ENCODE measurements at regions not wholly inside any gene's neighbourhood (a gene's known extent, or its start where the extent isn't known, plus 50 kb on each side); places are given as distances from the start of the nearest gene placed in this dataset.

- no peaks in the 10 kb centered on the region for H3K79me2 ChIP-seq (ENCODE audit: control insufficient read depth, insufficient read depth, low read length)
- ChIA-PET POLR2A (no interaction called here), RAD21 (ENCODE audit: unreplicated experiment) (no interaction called here), SMC1A (ENCODE audit: uncharacterized antibody, unreplicated experiment) (interaction anchor here (0.6 to 1.0 kb wide), 2 partner anchors 71 to 185 kb away, joined by 3 read pairs; no protein-coding TSS in a partner anchor), CTCF (interaction anchor here (1.2 kb wide), 1 partner anchor 23 kb away, joined by 3 read pairs; no protein-coding TSS in a partner anchor)
- no peak overlapping the region for H3K27ac ChIP-seq (ENCODE audit: control insufficient read depth, insufficient read depth)
- H3K27me3 ChIP-seq (replicated peaks in 1 of 2; ENCODE audit: control insufficient read depth in 2 of 2, insufficient read depth in 2 of 2, low read length in 1 of 2), result no peaks in the 10 kb centered on the region
- no peak for FAIRE-seq
- ATAC-seq, result no peak
- in situ Hi-C loops (cut with MboI), result no loop called here
- no peaks in the 10 kb centered on the region for H4K20me1 ChIP-seq (ENCODE audit: control insufficient read depth, insufficient read depth)
- H3K4me1 ChIP-seq (ENCODE audit: control insufficient read depth, insufficient read depth, low read length), result no peaks in the 10 kb centered on the region
- 46% methylated on average over 8 of the region's 8 CpGs for WGBS (ENCODE audit: insufficient coverage, insufficient replicate concordance, low lambda C conversion rate, missing lambda C conversion rate)
- no peak overlapping the region for H3K4me3 ChIP-seq
- no peaks in the 10 kb centered on the region for H3K9me3 ChIP-seq (replicated peaks; ENCODE audit: control insufficient read depth, insufficient read depth, low read length)
- H2AFZ ChIP-seq (ENCODE audit: control insufficient read depth, low read depth, low read length), result no peak overlapping the region
- no TSS peak for BruUV-seq (replicated peaks)
- no peaks in the 10 kb centered on the region for H3K36me3 ChIP-seq (ENCODE audit: control insufficient read depth in 2 of 2, insufficient read depth in 2 of 2, low read length in 1 of 2)
- no peak overlapping the region for H3K4me2 ChIP-seq (ENCODE audit: control insufficient read depth, insufficient read depth)
- intact Hi-C loops (cut with micrococcal nuclease; ENCODE audit: unreplicated experiment), result no loop called here
- TF ChIP-seq GABPA (IDR thresholded peaks at IDR 0.05; ENCODE audit: low read depth) (no peak), REST (IDR thresholded peaks at IDR 0.05; ENCODE audit: low read depth, low read length) (no peak), POLR2A (IDR thresholded peaks at IDR 0.05; ENCODE audit: low read depth, low read length) (no peak), HSF1 (IDR thresholded peaks at IDR 0.05; ENCODE audit: low read depth, low read length) (no peak), BHLHE40 (IDR thresholded peaks at IDR 0.05; ENCODE audit: borderline replicate concordance in 1 of 2, low read depth in 2 of 2, low read length in 1 of 2) (no peak), USF1 (IDR thresholded peaks at IDR 0.05; ENCODE audit: borderline replicate concordance, extremely low read length, insufficient read depth, low read depth, low read length) (no peak), ATF3 (IDR thresholded peaks at IDR 0.05; ENCODE audit: borderline replicate concordance, extremely low read depth, low read depth, low read length) (no peak), NBN (IDR thresholded peaks at IDR 0.05) (no peak), NFYA (IDR thresholded peaks at IDR 0.05; ENCODE audit: borderline replicate concordance, low read depth, low read length) (no peak), FOS (IDR thresholded peaks at IDR 0.05; ENCODE audit: borderline replicate concordance, extremely low read depth, insufficient read length) (no peak), ZZZ3 (IDR thresholded peaks at IDR 0.05; ENCODE audit: control insufficient read depth, insufficient read length, low read depth) (no peak), POU2F2 (IDR thresholded peaks at IDR 0.05; ENCODE audit: borderline replicate concordance, low read depth, low read length) (no peak), CHD1 (IDR thresholded peaks at IDR 0.05; ENCODE audit: low read depth, low read length) (no peak), ELK1 (IDR thresholded peaks at IDR 0.05; ENCODE audit: low read depth, low read length) (no peak), SMC3 (IDR thresholded peaks at IDR 0.05; ENCODE audit: borderline replicate concordance, low read length) (no peak), EED (IDR thresholded peaks at IDR 0.05; ENCODE audit: low read depth) (no peak), ZNF217 (IDR thresholded peaks at IDR 0.05) (no peak)
- no peak for DNase-seq (ENCODE audit: low read depth, low spot score)
- H3K9ac ChIP-seq (ENCODE audit: control insufficient read depth, insufficient read depth, low read length), result no peak overlapping the region
These were observed 411.7 kb upstream of the EDIL3 start for GRCh38 chr5:84796399-84796798.
